GM18858 (cell line): ENCODE measurements at regions not wholly inside any gene's neighbourhood (a gene's known extent, or its start where the extent isn't known, plus 50 kb on each side); places are given as distances from the start of the nearest gene placed in this dataset.

Experiments
- ATAC-seq: cut with Tn5 transposase; IDR thresholded peaks from one replicate; pipeline ENCODE4 v1.9.1; 2021; ENCODE audit not compliant: unreplicated experiment

DNA sequence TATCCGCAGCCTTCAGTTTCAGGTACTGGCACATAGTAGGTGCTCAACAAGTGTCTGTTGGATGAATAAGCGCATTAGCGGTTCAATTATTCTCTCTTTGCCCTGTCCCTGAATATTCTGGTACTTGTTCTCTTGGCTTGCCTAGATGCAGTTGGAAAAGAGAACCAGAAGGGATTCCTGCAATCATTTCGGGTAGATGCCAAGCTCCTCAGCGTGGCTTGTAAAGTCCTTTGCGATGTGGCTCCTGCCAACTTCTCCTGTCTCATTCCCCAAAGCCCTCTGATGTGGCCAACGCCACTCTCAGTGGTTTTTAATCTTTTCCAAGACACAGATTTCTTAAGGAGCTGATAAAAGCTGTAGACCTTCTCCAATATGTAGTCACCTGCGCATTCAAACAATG, 230.3 kb downstream of the SUDS3 start:
- ATAC-seq: no peak

- no peak for ATAC-seq
Observed at GRCh38 chr12:118607831-118608230, 231.5 kb downstream of the SUDS3 start.

- ATAC-seq: no peak
Observed at GRCh38 chr12:118608770-118609344, 232.5 kb downstream of the SUDS3 start.

DNA sequence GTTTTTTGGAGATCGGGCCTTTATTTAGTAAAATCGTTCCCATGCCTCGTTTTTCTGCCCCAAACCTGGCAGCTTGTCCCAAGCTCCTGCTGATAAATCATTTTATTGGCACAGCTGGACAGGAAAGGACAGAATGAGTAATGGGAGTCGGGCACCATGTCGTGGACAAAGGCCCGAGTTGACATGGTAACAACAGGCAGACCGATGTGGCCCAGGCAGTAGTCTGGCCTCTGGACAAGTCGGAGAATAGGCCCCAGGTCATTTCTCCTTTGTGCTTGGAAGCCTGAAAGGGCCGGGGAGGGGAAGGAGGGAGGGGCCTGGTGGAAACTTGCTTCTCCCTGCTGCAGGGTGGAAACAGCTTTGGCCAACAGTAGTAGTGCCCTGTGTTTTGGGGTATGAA, 234.9 kb downstream of the SUDS3 start:
- ATAC-seq: no peak

DNA sequence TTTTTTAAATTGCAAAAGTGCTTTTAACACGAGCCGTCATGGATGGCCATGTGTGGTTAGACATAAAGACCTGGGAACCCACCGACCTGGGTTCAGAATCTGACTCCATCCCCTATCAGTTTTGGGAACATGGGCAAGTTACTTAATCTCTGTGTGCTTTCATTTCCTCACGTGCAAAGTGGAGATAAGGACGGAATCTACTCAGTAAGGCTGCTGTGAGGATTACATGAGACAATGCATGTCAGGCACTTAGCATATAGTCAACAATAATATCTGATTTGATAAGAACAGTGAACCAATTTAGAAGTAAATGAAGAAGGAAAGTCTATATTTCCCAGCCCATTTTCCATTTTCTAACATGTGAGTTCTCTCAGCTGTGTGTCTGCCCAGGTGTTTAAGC, 235.4 kb downstream of the SUDS3 start:
- ATAC-seq: no peak

DNA sequence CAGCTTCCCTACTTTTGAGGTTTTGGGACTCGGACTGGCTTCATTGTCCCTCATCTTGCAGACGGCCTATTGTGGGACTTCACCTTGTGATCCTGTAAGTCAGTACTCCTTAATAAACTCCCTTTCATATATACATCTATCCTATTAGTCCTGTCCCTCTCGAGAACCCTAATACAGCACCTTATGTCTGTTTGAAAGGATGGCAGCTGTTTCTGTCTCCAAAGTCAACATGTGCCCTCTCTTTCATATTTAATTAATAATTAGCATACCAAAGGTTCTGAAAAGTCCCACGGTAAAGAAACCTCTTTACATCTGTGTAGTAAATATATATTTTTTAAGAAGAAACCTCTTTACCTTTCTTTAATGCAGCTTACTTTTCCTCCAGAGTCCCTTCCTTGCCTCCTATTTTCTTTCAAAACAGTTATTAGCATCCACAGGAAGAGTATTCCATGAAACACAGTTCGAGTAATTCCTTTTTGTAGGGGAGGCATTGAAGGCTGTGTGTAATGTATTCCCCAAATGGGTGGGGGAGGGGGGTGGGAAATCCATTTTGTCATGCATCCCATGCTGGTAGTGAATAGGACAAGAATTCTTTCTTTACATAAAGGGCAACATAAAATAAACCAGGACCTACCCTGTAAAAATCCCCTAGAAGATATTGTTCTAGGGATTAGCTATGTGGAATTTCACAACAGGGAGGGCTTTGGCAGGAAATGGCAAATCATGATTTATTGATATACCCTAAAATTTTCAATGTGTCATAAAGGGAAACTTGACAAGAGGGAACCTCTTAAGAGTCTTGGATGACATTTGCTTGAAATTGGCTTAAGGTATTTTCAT, 241.5 kb downstream of the SUDS3 start:
- no peak for ATAC-seq

GRCh38 chr12:118618695-118619094, 242.3 kb downstream of the SUDS3 start:
- ATAC-seq: no peak

- no peak for ATAC-seq
Observed at GRCh38 chr12:118625050-118625675, 248.8 kb downstream of the SUDS3 start.

DNA sequence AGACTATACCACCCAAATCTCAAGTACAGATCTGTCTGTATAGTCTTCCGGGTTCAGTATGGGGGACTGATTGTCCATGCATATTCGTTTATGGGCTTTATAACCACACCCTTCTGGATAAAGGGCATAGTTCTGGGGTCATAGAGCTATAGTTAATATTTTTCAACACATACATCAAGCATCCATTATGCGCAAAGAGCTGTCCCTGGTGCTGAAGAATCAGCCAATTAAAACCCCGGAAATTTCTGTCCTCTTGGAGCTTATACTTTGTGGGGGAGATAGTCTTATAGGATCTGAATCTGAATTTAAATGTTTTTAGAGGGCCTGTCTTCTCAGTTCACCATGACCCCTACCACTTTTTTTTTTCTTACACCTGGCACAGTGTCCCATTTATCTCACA, 256.7 kb downstream of the SUDS3 start:
- no peak for ATAC-seq

- no peak for ATAC-seq
Observed at GRCh38 chr12:118635276-118635675, 258.9 kb downstream of the SUDS3 start.

DNA sequence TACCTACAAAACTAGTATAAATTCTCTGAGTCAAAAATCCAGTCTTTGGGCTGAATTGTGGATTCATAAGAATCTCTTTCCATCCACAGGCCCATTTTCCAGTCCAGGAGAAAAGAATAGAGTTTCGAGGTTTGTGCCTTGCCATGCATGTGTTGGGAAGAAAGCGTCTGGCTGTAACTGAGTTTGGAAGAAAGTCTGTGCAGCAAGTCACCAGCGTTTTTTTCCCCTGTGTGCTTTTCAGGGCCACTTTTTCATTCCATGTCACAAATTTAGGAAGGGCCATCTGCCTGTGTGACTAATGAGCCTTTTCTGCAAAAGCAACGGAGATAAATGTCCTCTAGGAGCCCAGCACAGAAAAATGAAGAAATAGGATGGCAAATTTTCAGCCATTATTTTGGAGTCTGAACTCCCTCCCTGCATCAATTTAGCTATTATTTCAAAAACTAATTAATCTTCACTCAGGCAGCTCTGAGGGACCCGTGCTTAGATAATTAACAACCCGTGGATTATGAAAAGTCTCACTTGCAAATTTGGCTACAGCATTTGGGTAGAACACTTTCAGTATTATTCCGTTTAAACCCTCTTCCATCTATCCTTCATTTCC, 261.5 kb downstream of the SUDS3 start:
- ATAC-seq: no peak

- ATAC-seq: no peak
Observed at GRCh38 chr12:118641249-118641648, 264.9 kb downstream of the SUDS3 start.

DNA sequence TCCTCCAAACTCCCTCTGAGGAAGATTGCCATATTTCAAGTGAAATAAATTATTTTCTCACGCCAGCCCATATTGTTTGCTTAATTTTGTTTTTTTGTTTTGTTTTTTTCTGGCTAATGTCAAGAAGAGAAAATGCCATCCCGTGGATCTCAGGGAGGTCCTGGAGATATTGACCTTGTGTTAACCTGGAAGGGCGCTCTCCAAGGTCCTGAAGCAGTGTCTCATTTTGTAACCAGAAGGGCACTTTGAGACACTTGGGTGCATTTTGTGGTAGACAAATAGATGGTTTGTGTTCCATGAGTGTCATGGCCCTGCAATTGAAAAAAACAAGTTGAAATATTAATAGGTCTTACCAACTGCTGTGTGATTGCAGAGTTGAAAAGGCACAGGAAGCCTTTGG, 268.9 kb downstream of the SUDS3 start:
- ATAC-seq: no peak

DNA sequence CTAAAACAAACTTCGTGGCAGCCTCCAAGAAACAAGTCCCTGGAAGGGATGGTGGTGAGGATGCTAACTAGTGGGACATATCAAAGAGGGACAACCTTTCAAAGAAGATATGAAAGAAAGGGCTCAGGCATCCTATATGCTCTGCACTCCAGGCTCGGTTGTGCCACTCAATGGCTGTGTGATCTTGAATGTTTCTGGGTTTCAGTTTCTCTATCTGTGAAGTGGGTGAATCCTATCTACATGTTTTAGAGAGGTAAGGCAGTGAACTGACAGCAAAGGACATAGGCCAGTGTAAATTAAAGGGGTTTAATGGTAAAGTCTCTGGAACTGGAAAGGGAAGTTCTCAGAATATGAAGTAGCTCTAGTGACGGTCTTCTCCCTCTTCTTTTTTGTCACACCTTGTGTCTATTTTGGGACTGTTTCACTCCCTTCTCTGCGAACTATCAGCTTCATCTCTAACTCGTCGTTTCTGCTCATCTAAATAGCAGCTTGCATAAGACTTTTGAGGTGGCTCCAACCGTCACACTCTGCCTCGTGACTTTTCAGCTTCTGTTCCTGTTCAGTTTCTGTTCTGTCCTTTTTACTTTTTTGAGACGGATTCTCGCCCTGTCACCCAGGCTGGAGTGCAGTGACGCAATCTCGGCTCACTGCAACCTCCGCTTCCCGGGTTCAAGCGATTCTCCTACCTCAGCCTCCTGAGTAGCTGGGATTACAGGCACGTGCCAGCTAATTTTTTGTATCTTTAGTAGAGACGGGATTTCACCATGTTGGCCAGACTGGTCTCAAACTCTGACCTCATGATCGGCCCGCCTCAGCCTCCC, 273.6 kb downstream of the SUDS3 start:
- no peak for ATAC-seq

GRCh38 chr12:118650586-118650960, 274.2 kb downstream of the SUDS3 start:
- no peak for ATAC-seq

DNA sequence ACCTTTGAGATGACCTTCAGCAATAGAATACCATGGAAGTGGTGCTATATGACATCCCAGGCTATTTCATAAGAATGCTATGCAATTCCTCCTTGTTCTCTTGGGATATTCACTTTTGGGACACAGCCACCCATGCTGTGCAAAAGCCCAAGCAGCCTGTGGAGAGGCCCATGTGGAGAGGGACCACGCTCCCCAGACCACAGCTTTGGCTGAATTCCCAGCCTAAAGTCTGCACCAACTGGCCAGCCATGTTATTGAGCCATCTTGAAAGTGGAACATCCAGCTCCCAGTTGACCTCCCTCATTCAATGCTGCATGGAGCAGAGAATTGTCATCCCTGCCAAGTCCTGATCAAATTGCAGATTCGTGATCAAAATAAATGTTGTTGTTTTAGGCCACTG, 275.1 kb downstream of the SUDS3 start:
- ATAC-seq: no peak

DNA sequence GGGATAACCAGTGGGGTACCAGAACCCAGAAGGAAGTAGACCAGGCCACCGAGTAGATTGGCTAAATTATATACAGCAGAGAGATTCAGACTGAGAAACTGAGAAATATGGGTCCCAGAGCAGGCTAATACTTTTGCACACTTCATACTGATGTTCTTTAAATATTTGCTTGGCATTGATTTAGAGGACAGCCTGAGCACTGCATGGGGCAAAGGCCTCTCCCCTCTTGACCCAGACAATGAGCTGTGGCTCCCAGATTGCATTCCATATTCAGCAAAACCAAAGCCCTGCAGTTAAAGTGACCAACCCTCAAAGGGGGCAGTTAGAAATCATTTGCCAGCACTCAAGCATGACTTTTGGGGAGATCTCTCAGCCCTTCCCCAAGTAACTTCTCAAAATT, 279.2 kb downstream of the SUDS3 start:
- no peak for ATAC-seq

DNA sequence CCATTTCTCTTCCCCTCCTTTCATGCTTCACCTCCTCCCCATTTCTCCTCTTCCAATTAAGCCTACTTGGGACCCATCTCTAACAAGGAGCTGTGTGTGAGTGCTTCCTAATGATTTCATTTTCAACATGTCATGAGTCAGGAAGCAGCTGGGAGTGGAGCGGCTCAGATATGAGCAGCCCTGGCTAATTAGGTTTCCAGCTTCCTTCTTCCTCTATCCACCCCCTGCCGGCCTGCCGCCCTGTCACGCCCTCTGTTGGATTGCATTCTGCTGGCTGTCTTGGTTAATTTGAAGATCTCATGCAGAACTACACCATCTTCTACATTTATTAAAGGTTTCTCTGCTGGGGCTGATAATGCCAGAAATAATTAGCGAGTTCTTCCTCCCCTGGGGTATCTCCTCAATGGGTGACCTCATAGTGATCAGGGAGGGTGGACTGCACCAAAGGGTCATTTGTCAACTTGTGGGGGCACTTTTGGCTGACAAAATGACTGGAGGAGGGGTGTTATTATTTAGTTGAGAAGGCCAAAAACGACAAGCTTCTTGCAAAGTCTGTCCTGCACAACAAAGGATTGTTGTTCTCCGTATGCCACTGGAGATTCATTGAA, 300.9 kb upstream of the SRRM4 start:
- ATAC-seq: no peak

DNA sequence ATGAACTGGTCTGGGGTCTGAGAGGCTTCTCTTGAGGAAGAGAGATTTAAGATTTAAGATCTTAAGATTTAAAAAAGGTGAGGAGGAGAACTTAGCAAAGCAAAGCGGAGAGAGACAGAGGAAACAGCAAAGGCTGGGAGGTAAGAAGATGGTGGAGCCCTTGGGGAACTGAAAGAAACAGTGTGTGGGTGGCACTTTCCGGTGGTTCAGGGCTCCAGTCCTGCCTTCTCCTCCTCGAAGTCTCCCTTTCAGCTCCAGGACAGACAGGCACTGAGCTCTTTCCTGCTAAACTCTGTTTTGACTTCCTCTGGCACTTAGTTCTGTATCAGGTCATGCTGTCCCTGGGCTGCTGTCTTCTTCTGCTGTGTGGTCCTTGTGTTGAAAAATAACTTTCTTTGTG, 298.7 kb upstream of the SRRM4 start:
- ATAC-seq: no peak

- ATAC-seq: no peak
Observed at GRCh38 chr12:118685983-118686607, 295.2 kb upstream of the SRRM4 start.
